ENCODE measurements at regions not wholly inside any gene's neighbourhood (a gene's known extent, or its start where the extent isn't known, plus 50 kb on each side); places are given as distances from the start of the nearest gene placed in this dataset.

DNA sequence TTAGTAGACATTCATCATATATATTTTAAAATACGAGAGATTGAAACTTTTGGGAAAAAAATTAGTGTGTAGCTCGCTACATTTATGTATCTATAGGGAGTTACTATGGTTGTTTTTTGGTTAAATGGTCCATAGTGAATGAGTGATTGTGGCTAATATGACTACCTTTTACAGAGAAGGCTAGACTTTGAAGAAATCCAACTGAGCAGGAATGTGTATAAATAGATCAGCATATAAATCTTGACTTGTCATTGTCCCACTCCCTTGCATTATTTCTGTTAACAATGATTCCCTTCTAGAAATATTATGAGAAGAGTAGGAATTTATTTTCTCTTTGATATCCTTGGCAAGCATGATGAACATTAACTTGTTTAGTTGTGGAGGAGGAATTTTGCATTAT lies 737.8 kb upstream of the MAP3K7 start:
- TF ChIP-seq, protein P1, sequence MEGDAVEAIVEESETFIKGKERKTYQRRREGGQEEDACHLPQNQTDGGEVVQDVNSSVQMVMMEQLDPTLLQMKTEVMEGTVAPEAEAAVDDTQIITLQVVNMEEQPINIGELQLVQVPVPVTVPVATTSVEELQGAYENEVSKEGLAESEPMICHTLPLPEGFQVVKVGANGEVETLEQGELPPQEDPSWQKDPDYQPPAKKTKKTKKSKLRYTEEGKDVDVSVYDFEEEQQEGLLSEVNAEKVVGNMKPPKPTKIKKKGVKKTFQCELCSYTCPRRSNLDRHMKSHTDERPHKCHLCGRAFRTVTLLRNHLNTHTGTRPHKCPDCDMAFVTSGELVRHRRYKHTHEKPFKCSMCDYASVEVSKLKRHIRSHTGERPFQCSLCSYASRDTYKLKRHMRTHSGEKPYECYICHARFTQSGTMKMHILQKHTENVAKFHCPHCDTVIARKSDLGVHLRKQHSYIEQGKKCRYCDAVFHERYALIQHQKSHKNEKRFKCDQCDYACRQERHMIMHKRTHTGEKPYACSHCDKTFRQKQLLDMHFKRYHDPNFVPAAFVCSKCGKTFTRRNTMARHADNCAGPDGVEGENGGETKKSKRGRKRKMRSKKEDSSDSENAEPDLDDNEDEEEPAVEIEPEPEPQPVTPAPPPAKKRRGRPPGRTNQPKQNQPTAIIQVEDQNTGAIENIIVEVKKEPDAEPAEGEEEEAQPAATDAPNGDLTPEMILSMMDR (conservative IDR thresholded peaks at IDR 0.05; ENCODE audit: low read depth, low read length), result no peak
- TF ChIP-seq EZH2phosphoT487 (IDR thresholded peaks at IDR 0.05; ENCODE audit: borderline replicate concordance, low read length), result no peak
- no peak for TF ChIP-seq EZH2 (IDR thresholded peaks at IDR 0.05; ENCODE audit: low read length, unreplicated experiment)

Measured in PC-3 (cell line).